Medulla oblongata (tissue), 1 donor: ENCODE measurements at regions not wholly inside any gene's neighbourhood (a gene's known extent, or its start where the extent isn't known, plus 50 kb on each side); places are given as distances from the start of the nearest gene placed in this dataset.
"Not testable (repeated sequence)": the region's sequence is repeated elsewhere in the genome, so short reads cannot be mapped to it uniquely, and the experiment has no call there.

ENCODE experiments used
- DNase-seq: peaks from one replicate; pipeline ENCODE4 v3.0.0-alpha.2; 2015; ENCODE audit errors: extremely low spot score

DNA sequence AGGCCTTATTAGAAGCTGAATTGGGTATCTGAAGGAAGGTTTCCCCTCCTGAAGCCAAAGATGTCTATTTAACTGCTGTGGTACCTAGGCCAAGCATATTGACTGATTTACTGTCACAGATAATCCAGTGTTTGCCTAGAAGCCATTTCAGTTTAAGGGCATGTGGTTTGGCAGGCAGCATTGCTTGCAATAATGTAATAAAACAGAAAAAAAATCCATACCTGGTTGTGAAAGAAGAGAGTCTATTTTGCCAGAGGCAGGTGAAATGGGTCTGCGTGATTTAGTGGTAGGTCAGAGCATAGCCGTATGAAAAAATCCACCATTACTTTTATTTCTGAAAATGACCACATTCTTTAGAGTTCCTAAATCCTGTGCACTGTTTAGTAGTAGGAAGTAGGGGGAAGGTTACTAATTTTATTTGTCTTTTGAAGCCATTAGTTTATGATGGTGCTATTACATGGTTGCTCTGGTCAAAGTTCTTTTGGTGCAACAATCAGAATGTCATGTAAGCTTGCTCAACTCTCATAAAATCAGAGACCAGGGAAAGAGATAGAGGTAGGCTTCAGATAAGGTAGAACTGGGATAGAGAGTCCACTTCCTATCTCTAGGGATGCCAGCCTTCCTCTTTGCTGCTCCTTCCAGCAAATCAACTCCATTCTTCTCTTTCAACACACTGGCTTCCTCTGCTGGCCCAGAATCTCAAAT is 343.4 kb downstream of the GPD2 start:
- no peak for DNase-seq

DNA sequence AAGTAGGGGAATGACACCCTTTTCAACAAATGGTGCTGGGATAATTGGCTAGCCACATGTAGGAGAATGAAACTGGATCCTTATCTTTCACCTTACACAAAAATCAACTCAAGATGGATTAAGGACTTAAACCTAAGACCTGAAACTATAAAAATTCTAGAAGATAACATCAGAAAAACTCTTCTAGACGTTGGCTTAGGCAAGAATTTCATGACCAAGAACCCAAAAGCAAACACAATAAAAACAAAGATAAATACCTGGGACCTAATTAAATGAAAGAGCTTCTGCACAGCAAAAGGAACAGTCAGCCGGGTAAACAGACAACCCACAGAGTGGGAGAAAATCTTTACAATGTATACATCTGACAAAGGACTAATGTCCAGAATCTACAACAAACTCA is 345.5 kb downstream of the GPD2 start:
- not testable (repeated sequence) for DNase-seq

DNA sequence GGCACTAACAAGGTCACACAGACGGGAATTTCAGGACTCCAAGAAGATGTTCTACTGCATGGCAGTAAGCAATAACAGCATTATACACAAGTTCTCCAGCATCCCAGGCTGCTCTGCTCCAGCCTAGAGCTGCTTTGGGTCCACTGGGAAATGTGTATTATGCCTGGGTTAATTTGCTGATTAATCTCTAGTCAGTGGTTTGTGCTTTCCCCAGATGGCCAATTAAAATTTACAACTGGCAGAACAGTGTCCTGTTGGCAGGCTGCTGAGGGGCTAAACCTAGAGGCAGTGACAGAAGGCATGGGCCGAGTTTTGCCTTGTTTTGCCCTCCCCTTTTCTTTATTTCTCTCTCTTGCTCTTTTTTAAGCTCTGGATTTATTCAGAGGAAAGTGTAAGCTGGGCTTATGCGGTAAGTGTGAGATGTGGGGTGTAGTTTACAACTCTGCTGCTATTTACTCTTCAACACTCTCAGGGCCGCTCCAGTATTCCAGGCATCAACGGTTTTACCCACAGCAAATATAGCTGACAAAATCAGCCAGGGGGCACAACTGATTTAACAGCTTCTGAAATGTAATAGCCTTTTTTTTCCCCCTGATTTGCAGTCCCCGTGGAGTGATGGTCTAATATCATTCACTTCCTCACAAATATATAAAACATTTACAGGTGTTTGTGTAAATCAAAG is 348.0 kb downstream of the GPD2 start:
- DNase-seq: no peak

DNA sequence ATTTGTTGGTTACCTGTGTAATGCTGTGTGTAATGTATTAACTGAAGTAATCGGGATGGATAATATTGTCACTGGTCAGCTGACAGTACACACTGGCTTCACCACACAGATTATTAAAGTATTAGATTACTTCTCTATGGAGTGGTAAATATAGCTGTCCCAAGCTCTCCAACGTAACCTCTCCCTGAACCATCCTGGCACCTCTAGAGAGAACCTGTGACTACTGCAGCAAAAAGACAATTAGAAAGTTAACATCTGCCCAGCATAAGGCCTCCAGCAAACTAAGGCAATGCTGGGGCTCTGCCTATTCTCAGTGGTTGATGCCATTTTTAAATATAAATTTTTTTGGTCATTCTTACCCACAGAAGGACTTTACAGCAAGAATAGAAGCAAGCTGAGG is 351.3 kb downstream of the GPD2 start:
- no peak for DNase-seq

DNA sequence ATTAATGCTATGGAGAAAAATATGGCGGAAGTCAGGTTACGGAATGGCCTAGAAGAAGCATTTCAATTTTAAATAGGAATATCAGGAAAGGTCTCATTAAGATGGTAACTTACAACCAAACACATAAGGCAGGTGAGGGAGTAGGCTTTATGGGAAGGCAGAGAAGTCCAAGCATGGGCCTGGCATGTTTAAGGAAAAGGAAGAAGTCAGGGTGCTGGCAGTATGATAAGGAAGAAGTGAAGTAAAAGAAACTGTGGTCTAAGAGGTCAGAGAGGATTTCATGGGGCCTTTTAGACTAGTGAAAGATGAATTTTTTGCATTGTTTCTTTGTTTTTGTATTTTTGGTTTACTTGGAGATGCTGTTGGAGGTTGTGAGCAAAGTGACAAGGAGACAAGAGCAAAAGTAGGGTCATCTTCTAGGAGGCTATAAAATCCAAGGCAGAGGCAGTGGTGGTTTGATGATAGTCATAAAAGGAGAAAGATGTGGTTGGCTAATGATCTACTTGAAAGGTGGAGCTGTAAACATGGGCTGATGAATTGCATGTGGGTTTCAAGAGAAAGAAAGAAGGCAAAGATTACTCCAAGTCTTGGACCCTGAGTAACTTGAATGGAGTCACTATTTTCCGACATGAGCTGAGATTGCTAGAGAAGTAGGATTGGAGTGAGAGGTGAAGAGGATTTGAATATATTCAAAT is 354.3 kb downstream of the GPD2 start:
- no peak for DNase-seq

DNA sequence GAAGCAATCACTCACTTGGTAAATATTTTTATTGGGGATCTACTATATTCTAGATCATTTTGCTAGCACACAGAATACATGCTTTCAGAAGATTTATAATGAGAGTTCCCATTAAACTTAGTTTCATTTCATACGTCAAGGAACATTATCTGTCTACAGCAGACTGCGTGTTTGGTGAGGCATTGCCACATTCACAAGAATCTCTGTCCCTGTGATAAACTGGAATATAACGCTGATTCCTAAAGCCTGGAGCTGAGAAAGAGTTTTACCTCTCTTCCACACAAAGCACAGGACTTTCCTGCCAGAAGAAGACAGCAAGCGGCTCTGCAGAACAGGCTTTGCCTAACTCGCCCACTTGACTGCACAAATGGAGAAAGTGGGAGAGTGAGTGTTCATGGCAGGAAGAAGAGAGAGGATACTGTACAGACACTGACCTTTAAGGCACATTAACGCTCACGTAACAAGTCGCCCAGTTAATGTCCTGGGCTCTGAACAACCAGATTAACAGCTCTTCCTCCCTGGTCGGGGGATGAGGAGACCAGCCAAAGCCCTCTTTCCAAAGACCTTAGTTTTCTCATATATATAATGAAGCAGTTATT is 356.2 kb downstream of the GPD2 start:
- no peak for DNase-seq

DNA sequence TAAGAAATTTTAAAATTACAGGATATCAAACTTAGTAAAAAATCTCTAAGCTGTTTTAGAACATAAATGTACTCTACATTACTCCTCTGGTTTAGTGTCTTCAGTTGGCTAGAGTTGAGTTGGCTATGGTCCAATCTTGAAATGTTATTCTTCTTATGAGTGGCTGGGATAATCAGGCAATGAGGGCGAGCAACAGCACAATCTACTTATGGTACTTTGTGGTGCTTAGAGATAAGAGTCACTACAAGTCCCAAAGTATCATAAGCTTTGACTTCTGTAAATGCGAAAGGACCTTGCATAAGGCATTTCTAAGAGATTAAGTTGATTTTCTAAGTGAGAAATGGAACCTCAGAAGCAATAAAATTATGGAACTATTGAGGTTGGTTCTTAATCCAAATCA is 361.7 kb downstream of the GPD2 start:
- DNase-seq: no peak

DNA sequence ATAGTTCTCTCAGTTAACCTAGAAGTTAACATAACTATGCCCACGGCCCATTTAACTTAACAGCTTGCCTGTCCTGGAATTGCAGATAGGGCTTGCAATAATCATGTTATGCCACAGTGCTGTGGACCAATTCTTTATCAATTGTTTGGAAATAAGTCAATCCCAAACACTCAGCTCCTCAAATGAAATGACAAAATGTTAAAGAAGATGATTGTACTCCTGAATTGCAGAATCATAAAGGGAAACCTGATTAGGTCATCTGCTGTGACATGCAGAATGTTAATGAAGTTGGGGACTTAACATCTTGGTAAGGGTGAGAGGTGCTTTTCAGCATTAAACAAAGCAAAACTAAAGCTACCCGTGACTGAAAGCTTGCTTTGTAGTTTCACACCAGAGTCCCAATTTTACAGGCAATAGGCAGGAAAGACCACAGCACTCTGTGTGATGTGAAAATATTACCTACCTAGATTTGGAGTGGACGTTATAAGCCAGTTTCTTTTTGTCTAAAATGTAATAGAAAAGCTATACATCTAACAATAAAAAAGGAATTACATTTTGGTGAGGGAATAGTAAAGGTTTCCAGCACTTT is 364.0 kb downstream of the GPD2 start:
- no peak for DNase-seq

DNA sequence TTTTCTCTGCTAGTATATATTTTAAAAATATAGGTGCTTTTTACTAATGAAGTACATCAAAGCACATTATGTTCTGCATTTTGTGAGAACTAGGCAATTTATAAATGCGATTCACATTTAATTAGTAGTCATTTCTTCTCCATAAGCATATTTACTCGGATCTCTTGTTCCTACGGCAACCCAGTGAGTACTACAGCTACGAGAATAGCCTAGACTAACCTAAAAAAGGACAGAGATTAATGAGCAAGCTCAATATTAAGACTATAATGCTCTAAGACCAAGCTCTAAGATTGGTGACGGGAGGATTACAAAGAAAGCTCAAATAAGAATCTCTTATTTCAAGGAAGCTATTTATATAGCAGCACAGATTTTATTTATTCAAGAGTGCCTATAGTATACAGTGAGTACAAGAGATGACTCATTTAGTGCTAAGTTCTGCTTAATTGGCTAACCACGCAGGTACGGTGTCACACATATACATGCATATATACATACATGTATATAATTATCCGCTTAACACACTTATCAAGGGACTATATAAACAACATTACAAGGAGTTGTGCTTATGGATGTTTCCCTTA is 364.7 kb downstream of the GPD2 start:
- no peak for DNase-seq

DNA sequence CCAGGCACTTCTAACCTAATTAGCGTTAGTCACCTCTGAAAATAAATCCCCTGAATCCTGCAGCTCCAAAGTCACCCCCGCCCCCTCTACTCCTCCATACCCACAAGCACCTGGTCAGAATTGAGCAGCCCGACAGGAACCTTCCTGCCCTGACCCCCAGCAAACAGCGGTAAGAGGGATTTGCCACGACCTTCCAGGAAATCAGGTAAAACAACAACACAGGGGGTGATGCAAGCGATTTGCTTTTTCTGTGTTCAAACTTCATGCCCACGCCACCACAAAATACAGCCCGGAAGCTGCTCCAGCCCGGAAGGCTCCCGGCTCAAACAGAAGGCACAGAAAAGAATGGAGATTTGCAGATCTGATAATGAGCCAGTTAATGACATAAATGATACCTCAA is 367.1 kb downstream of the GPD2 start:
- DNase-seq: no peak

DNA sequence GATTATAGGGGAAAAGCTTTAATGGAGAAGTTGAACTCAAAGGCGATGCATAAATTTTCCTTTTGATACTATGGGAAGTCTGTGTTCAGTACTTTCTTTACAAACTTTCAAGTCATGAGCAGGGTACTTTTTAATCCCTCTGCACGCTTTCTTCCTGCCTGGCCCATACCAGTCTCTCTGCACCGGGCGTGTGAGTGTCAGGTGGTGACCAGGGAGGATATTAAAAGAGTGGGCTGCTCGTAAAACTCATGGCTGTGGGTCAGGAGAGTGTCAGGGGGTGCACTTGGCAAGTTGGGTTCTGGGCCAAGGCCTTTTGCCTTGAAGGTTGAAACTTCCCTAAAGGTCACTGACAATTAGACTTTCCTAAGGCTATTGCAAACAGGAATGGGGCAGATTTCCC is 367.8 kb downstream of the GPD2 start:
- DNase-seq: no peak

DNA sequence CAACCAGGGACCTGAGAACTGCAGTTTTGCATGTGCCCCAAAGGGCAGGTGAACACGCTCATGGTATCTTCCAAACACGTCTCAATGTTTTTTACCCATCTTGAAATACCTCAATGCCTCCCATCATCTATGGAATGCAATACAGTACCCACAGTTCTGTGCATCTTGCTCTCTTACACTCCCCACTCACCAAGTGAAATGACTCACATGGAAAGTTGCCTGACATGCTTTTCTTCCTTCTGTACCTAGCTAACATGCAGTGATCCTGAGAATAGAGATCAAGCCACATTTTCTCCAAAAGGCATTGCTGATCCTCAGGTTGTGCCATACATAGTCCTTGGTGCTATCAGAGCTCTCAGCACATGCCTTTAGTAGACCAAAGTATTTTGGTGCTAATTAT is 373.9 kb downstream of the GPD2 start:
- DNase-seq: no peak

DNA sequence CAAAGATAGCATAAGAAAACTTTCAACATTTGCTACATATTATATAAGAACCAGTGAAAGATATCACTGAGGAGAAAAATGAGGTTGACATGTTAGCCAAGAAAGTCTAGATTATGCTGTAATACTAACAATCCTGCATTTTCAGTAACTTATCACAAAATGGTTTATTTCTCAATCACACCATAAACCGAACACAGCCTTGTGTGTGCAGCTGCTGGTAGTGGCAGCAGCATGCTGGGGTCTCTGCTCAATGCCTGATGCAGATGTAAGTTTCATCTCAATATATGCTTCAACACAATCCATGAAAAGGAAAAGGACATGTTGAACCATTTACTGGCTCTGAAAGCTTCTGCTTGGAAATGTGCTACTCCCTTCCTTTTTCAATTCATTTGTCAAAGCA is 376.3 kb downstream of the GPD2 start:
- no peak for DNase-seq

DNA sequence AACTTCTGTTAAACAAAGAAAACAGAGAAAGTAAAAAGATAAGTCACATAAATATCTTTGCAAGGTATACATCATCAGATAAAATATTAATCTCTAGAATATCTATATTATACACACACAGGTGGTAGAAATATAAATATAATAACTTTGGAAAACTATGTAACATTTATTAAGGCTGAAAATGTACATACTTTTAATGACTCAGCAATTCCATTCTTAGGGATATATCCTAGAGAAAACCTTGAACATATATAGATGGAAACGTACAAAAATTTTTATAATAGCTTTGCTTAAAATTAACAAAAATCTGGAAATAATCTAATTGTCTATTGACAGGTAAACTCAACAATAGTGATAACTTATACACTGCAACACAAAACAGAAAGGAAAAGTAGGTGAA is 381.3 kb downstream of the GPD2 start:
- DNase-seq: no peak

DNA sequence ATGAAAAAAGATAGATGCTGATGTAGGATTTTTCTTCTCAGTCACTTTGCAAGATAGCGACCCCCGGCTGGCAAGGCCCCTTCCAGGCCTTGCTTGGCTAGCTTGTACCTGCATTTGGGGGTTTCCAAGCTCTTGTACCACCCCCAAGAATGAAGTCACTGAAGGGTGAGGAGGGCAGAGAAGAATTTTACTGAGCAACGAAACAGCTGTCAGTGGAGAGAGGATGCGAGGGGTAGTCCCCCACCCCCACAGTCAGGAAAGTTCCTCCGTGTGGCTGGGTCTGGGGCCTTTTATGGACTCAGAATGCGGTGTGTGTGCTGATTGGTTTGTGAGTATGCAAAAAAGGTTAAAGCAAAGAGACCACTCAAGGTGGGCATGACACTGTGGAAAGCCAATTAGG is 382.0 kb downstream of the GPD2 start:
- DNase-seq: no peak

DNA sequence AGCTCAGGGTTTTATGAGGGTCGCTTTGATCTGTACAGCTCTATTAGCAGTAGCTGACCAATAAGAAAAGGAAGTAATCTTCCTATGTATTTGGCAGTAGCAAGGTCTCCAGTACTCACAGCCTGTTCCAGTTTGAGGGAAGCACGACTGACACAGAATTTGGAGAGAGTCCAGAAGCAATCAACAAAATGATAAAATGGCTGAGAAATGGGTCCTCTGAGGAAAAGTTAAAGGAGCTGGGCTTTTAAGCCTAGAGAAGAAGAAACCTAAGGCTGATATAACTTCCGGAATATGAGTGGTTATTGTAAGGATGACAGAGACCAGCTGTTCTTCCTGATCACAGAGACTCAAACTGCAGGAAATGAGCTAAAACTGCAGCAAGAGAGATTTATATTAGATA is 382.8 kb downstream of the GPD2 start:
- no peak for DNase-seq

DNA sequence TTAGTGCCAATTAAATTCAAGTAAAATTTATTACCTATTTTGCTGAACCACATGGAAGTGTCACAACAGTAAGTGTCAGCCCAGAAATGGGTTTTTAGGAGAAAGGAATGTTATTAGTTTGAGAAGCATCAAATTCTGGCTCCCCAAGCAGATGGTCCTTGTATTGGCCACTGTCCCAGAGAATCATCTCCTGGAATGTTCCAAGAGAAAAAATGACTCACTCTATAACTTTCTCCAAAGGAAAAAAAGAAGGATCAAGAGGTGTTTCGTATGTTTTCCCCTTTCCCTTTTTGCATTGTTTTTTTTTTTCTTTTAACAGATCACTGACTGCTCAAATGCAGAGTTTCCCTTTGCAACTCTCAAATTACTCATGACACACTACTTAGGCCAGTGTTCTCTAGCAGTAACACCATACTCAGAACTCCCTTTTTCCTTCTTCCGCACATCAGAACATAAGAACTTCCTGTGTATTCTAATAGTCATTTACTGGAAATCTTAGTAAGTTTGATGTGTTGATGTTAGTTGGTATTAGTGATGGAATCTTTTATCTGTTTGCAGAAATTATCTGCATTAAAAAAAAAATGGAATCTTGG is 390.3 kb downstream of the GPD2 start:
- no peak for DNase-seq

DNA sequence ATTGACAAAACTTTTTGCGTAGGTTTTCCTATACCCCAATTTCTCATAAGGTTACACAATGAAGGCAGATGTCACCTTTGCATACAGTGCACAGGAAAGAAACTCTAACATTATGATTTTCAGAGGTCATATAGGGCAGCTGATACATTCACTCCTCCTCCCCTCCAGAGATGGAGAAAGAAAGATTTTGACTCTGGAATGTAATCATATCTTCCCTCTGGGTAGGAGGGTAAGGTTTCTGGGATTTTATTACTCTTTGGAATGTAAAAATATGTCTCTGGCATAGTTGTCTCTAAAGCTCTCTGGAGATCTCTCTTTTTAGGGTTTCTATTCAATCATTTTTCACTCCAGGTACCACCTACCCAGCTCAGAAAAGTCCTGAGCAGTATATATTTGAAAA is 398.3 kb downstream of the GPD2 start:
- no peak for DNase-seq

DNA sequence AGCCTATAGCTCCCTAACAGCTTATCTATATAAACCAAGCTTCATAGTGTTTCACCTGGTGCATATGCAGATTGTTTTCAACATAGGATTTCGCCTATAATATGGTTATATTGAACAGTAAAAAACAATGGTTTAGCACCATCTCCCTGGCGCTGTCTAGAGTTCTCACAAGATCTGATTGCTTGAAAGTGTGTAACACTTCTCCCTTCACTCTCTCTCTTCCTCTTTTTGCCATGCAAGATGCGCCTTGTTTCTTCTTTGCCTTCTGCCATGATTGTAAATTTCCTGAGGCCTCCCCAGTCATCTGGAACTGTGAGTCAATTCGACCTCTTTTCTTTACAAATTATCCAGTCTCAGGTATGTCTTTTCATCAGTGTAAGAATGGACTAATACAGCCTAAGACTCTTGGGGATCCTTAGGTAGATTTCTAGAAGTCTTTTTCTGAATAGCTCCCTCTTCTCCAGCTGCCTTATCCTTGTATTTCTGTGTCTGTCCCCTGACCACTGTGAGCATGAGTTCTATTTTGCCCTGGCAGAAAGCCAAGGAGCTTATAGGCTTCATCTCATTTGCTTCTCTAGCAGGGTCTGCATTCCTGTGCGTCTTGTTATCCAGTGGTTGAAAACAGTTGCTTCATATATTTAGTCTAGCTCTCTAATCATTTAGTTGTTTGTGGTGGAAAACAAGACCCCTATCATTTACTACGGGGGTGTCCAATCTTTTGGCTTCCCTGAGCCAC is 401.6 kb downstream of the GPD2 start:
- DNase-seq: no peak

DNA sequence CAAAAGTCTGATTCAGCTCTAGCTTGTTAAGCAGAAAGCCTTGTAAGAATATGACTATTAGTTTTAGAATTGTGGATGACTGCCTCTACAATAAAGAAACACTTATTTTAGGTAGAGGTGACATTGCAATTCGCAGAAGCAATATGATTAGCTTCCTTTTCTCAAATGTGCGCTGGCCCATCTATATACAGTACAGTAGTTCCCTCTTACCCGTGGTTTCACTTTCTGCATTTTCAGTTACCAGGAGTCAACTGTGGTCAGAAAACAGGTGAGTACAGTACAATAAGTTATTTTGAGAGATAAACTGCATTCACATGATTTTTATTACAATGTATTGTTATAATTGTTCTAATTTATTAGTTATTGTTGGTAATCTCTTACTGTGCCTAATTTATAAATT is 405.1 kb downstream of the GPD2 start:
- no peak for DNase-seq
